Stomach (tissue), 8 donors: ENCODE measurements at regions not wholly inside any gene's neighbourhood (a gene's known extent, or its start where the extent isn't known, plus 50 kb on each side); places are given as distances from the start of the nearest gene placed in this dataset.

Source experiments
- DNase-seq, 2 donors: peaks; one replicate each; pipeline versions ENCODE4 v3.0.0 to v3.0.0-alpha.2; 2013 to 2019
- H3K27ac ChIP-seq, 5 donors: fragments of 200-600 bp in 4 of 5; sonication (generic) in 4 of 5; one replicate each; pipeline ENCODE4 v1.5.1; 2013 to 2019; ENCODE audit warnings: mild to moderate bottlenecking in 1 of 5, moderate library complexity in 1 of 5
- H3K27me3 ChIP-seq, 3 donors: fragments of 200-600 bp; sonication (generic); one replicate each; pipeline ENCODE4 v1.5.1; 2017 to 2019; ENCODE audit warnings: mixed run types in 1 of 3
- H3K36me3 ChIP-seq, 4 donors: fragments of 200-600 bp; sonication (generic); 1 replicate in 3 of 4; 2 replicates in 1 of 4; pipeline ENCODE4 v1.5.1; 2016 to 2019
- H3K4me1 ChIP-seq, 4 donors: fragments of 200-600 bp; sonication (generic); one replicate each; pipeline ENCODE4 v1.5.1; 2016 to 2019
- H3K4me3 ChIP-seq, 4 donors: fragments of 200-600 bp; sonication (generic) in 3 of 4; one replicate each; pipeline ENCODE4 v1.5.1; 2016 to 2019; ENCODE audit warnings: mild to moderate bottlenecking in 1 of 4
- H3K9me3 ChIP-seq, 4 donors: fragments of 200-600 bp; sonication (generic); one replicate each; pipeline ENCODE4 v1.5.1; 2016 to 2019
- EP300 ChIP-seq: sonication (generic); formaldehyde crosslinking; IDR thresholded peaks from one replicate; pipeline ENCODE4 v1.6.1; 2017; ENCODE audit warnings: antibody characterized with exemption
- POLR2A ChIP-seq, 4 donors: fragments of 450-650 bp; IDR thresholded peaks; one replicate each; pipeline ENCODE4 v1.6.1; 2016; ENCODE audit warnings: antibody characterized with exemption in 4 of 4, control low read depth in 2 of 4, mild to moderate bottlenecking in 1 of 4, moderate library complexity in 1 of 4
- POLR2AphosphoS5 ChIP-seq, 3 donors: sonication (generic); formaldehyde crosslinking; IDR thresholded peaks; one replicate each; pipeline ENCODE4 v1.6.1; 2016; ENCODE audit warnings: antibody characterized with exemption in 3 of 3
- WGBS, 5 donors: extraction: QIAGEN DNeasy Blood & Tissue Kit in 3 of 5; methylation state at CpG; one replicate each; pipeline versions ENCODE4 v1.1.5 to v1.1.7; 2013 to 2018; 5-methylcytosine and 5-hydroxymethylcytosine counted together
- intact Hi-C: fragments of 100-400 bp; cut with DNase I; formaldehyde crosslinking; loops from one replicate; pipeline ENCODE4 v1.15.1; 2023; ENCODE audit warnings: low total_unique reads
- TF ChIP-seq, protein P1 (sequence below), 7 experiments: fragments of 450-650 bp in 4 of 7; fragments of 200-600 bp in 3 of 7; sonication (generic) in 3 of 7; IDR thresholded peaks; one replicate each; pipeline ENCODE4 v1.5.1; 2016 to 2019; ENCODE audit warnings: antibody characterized with exemption in 7 of 7, control low read depth in 2 of 7, mild to moderate bottlenecking in 1 of 7
- donor health status: healthy with polysubstance abuse.
- donor health status: Bipolar disorder and iron deficiency.
- donor health status: healthy.

DNA sequence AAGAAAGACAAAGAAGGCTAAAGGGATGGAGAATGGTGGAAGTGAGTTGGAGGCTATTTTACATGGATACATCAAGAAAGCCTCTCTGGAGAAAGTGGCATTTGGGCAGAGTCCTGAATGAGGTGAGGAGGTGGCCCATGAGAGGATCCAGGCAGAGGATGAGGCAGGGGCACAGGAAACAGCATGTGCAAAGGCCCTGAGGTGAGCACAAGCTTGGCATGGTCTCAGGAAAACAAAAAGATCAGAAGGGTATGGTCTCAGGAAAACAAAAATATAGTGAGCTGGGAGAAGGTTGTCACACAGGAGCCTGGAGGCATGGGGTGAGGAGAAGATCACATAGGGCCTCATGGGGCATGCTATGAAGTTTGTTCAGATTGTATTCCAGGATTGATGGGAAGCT lies 62.1 kb upstream of the F3 start:
- Histone ChIP-seq H3K27ac (peak overlapping the region in 2 of 5 donors; percentile 56 to 63), H3K4me3 (no peak overlapping the region), H3K9me3 (no peaks in the 10 kb centered on the region), H3K27me3 (no peaks in the 10 kb centered on the region), H3K36me3 (no peaks in the 10 kb centered on the region), H3K4me1 (peaks cover 13 to 45% (median 25%) of the 10 kb centered on the region in 4 donors)
- TF ChIP-seq POLR2A (IDR thresholded peaks at IDR 0.05) (no peak), POLR2AphosphoS5 (IDR thresholded peaks at IDR 0.05) (no peak), EP300 (no peak)
- TF ChIP-seq, protein P1, sequence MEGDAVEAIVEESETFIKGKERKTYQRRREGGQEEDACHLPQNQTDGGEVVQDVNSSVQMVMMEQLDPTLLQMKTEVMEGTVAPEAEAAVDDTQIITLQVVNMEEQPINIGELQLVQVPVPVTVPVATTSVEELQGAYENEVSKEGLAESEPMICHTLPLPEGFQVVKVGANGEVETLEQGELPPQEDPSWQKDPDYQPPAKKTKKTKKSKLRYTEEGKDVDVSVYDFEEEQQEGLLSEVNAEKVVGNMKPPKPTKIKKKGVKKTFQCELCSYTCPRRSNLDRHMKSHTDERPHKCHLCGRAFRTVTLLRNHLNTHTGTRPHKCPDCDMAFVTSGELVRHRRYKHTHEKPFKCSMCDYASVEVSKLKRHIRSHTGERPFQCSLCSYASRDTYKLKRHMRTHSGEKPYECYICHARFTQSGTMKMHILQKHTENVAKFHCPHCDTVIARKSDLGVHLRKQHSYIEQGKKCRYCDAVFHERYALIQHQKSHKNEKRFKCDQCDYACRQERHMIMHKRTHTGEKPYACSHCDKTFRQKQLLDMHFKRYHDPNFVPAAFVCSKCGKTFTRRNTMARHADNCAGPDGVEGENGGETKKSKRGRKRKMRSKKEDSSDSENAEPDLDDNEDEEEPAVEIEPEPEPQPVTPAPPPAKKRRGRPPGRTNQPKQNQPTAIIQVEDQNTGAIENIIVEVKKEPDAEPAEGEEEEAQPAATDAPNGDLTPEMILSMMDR (IDR thresholded peaks at IDR 0.05), result no peak
- intact Hi-C loops, result no loop called here
- no peak for DNase-seq

DNA sequence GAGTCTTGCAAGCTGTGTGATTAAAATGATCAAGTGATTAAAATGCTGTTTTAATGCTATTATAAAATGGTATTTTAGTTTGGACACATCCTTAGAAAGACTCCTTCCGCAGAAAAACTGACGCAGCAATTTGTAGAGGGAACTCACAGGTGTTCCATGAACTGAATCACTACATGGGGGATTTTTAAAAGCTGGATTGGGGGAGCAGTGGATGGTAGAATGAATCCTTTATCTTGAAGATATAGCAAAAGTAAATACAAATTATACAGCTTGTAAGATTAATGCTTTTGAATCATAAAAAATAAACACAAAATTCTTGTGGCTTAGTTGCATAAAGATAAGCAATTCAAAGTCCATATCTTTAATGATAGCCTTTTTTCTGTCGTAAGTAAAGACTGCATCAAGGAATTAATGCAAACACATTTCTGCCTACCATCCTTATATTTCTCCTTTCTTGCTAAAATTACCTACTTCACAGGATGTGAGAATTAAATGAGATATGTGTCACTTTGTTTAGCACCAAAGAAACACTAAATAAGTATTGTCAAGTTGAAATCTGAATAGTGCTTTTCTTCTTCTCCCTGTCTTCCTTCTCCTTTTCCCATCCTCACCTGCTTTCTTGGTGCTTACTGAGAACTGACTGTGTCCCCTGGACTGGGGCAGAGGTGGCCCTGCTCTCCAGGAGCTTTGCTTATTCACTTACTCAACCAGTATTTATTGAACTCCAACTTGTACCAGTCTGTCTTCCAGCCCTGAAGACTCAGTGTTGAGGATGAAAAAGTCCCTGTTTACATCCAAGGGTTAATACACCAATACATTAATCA lies 61.5 kb upstream of the F3 start:
- Histone ChIP-seq H3K36me3 (no peaks in the 10 kb centered on the region), H3K4me1 (peaks cover 10 to 39% (median 24%) of the 10 kb centered on the region in 4 donors), H3K27me3 (no peaks in the 10 kb centered on the region), H3K9me3 (no peaks in the 10 kb centered on the region), H3K4me3 (no peak overlapping the region), H3K27ac (peak overlapping the region in 4 of 5 donors; percentile 9 to 63 (median 44))
- WGBS, 5 donors, result 16 to 39% (median 28%) methylated on average over 3 of the region's 3 CpGs
- TF ChIP-seq, protein P1 (IDR thresholded peaks at IDR 0.05), result no peak
- TF ChIP-seq POLR2A (IDR thresholded peaks at IDR 0.05) (no peak), POLR2AphosphoS5 (IDR thresholded peaks at IDR 0.05) (no peak), EP300 (no peak)
- intact Hi-C loops, result no loop called here
- peak in 1 of 2 donors; percentile 67 for DNase-seq

DNA sequence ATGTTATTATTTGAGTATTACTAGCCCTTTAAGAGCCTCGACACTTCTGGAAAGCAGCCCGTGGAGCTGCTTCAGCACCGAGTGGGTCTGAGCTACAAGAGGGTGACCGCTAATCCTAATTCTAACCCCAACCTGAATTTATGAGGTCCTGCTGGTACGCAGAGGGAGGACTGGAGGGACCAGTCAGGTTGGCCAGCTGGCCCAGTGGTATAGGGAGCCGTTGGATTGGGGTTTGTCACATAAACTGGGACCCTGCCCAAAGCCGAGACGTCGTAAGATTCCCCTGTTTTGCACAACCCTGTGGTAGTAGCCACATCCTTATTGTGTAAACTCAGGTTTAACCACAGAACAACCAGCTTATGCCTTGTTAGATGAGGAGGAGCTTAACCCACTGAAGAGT lies 60.8 kb upstream of the F3 start:
- WGBS, 5 donors, result 16 to 40% (median 26%) methylated on average over 9 of the region's 9 CpGs
- DNase-seq, result peak; percentile 45 to 53
- Histone ChIP-seq H3K4me3 (no peak overlapping the region), H3K9me3 (no peaks in the 10 kb centered on the region), H3K27me3 (no peaks in the 10 kb centered on the region), H3K36me3 (no peaks in the 10 kb centered on the region), H3K4me1 (peaks cover 10 to 32% (median 23%) of the 10 kb centered on the region in 4 donors), H3K27ac (peak overlapping the region in 4 of 5 donors; percentile 9 to 63 (median 44))
- intact Hi-C loops, result no loop called here
- TF ChIP-seq POLR2AphosphoS5 (IDR thresholded peaks at IDR 0.05), result peak in 1 of 3 donors; percentile 43
- TF ChIP-seq, protein P1 (IDR thresholded peaks at IDR 0.05), result no peak
- TF ChIP-seq EP300, result no peak
- no peak for TF ChIP-seq POLR2A (IDR thresholded peaks at IDR 0.05)

DNA sequence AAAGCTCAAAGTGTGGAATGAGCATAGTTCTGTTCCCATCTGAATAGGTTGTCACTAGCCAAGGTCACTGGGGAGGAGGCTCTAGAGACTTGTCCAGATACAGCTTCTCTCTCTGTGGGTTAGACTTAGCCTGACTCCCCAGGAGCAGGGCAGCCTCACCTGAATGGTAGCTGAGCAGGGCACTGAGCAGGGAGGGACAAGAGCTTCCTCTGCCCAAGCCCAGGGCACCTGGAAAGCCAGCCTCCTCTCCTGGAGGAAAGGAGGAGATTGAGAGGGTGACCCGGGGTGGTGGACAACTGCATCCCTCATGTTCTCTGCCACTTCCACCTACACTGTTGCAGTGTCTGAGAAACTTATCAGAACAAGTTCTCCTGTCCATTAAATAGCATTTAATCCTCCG lies 59.0 kb upstream of the F3 start:
- TF ChIP-seq POLR2AphosphoS5 (IDR thresholded peaks at IDR 0.05) (no peak), EP300 (no peak), POLR2A (IDR thresholded peaks at IDR 0.05) (no peak)
- TF ChIP-seq, protein P1 (IDR thresholded peaks at IDR 0.05), result no peak
- intact Hi-C loops, result no loop called here
- no peak for DNase-seq
- Histone ChIP-seq H3K4me1 (peaks cover 10 to 32% (median 26%) of the 10 kb centered on the region in 4 donors), H3K36me3 (no peaks in the 10 kb centered on the region), H3K27me3 (no peaks in the 10 kb centered on the region), H3K4me3 (no peak overlapping the region), H3K27ac (no peak overlapping the region), H3K9me3 (no peaks in the 10 kb centered on the region)
- WGBS, 5 donors, result 73 to 80% (median 75%) methylated on average over 2 of the region's 2 CpGs
